ENCODE measurements at regions not wholly inside any gene's neighbourhood (a gene's known extent, or its start where the extent isn't known, plus 50 kb on each side); places are given as distances from the start of the nearest gene placed in this dataset.

DNA sequence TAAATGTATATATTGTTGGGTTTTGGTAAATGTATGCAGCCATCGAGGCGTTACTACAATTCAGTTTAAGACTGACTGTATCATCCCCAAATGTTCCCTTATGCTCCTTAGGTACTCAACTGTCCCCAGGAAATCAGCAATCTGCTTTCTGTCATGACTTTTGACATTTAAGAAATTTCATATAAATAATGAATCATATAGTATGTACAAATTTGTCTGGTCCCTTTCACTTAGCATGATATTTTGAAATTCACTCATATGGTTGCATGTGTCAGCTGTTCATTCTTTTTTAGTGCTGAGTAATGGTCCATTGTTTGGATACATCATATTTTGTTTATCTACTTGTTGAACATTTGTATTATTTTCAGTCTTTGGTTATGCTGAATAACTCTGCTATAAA is 218.8 kb downstream of the C4orf33 start (continued):
- TF ChIP-seq NCOA2 (IDR thresholded peaks at IDR 0.05; ENCODE audit: partially characterized antibody in 2 of 2) (no peak), ZNF395 (CRISPR knock-in tag; IDR thresholded peaks at IDR 0.05) (no peak), ZNF408 (CRISPR knock-in tag; IDR thresholded peaks at IDR 0.05; ENCODE audit: low read depth) (no peak)

- no peak overlapping the region for H3K27ac ChIP-seq (ENCODE audit: extremely low read depth, low read depth, low read length)
- POLR2A ChIA-PET = no interaction called here
- no peaks in the 10 kb centered on the region for H3K79me2 ChIP-seq (ENCODE audit: control insufficient read depth, insufficient read depth, low read length)
- intact Hi-C loops (cut with micrococcal nuclease) (loop anchor here (10.0 kb wide), 1 partner anchor 438 kb away; no protein-coding TSS in a partner anchor), in situ Hi-C loops (cut with MboI) (no loop called here)
- H3K4me1 ChIP-seq (replicated peaks in 1 of 2; ENCODE audit: control insufficient read depth in 2 of 2, insufficient read depth in 2 of 2, low read length in 2 of 2) = no peaks in the 10 kb centered on the region
- H2AFZ ChIP-seq (ENCODE audit: low read depth, low read length) = no peak overlapping the region
- no peaks in the 10 kb centered on the region for H3K9me1 ChIP-seq (ENCODE audit: control insufficient read depth, insufficient read depth, low read length)
- no TSS peak for BruUV-seq (replicated peaks)
- 2% methylated on average over 4 of the region's 4 CpGs for WGBS (ENCODE audit: insufficient coverage, low coverage, missing lambda C conversion rate)
- no peak overlapping the region for H3K4me3 ChIP-seq
- no peak for DNase-seq (ENCODE audit: extremely low read depth in 1 of 4, low spot score in 3 of 4)
- no peaks in the 10 kb centered on the region for H4K20me1 ChIP-seq (replicated peaks; ENCODE audit: control insufficient read depth, insufficient read depth, low read length)
- CTCF ChIA-PET (ENCODE audit: low intra/inter-chr PET ratio) = no interaction called here
- H3K9me3 ChIP-seq (replicated peaks; ENCODE audit: control insufficient read depth, insufficient read depth, low read depth, low read length) = no peaks in the 10 kb centered on the region
- no peak overlapping the region for H3K9ac ChIP-seq (ENCODE audit: insufficient read depth in 1 of 2, low read depth in 2 of 2, low read length in 2 of 2)
- no peak for FAIRE-seq
- H3K4me2 ChIP-seq (ENCODE audit: insufficient read depth, low read length) = no peak overlapping the region
- H3K27me3 ChIP-seq (ENCODE audit: control insufficient read depth in 2 of 2, insufficient read depth in 2 of 2, low read length in 2 of 2) = no peaks in the 10 kb centered on the region
- ATAC-seq = no peak
- H3K36me3 ChIP-seq (ENCODE audit: control insufficient read depth, insufficient read depth, low read length) = no peaks in the 10 kb centered on the region
- TF ChIP-seq MYC (IDR thresholded peaks at IDR 0.05; ENCODE audit: low read depth, low read length) = no peak
- TF ChIP-seq MYC (CRISPR knock-in tag; IDR thresholded peaks at IDR 0.05; ENCODE audit: borderline replicate concordance, low read depth) = no peak
- TF ChIP-seq ZNF324 (CRISPR knock-in tag; IDR thresholded peaks at IDR 0.05) = no peak
- TF ChIP-seq BDP1 (IDR thresholded peaks at IDR 0.05; ENCODE audit: insufficient read depth, insufficient read length) = no peak
- TF ChIP-seq SMAD2 (IDR thresholded peaks at IDR 0.05; ENCODE audit: low read depth, low read length) = no peak
- TF ChIP-seq RERE (CRISPR knock-in tag; IDR thresholded peaks at IDR 0.05; ENCODE audit: borderline replicate concordance) = no peak
- TF ChIP-seq ZNF561 (CRISPR knock-in tag; conservative IDR thresholded peaks at IDR 0.05) = no peak
- TF ChIP-seq ZNF589 (CRISPR knock-in tag; IDR thresholded peaks at IDR 0.05; ENCODE audit: low read depth) = no peak
- TF ChIP-seq ZNF584 (CRISPR knock-in tag; IDR thresholded peaks at IDR 0.05; ENCODE audit: low read depth) = no peak
- TF ChIP-seq VEZF1 (CRISPR knock-in tag; IDR thresholded peaks at IDR 0.05) = no peak
- TF ChIP-seq ZNF165 (CRISPR knock-in tag; IDR thresholded peaks at IDR 0.05; ENCODE audit: borderline replicate concordance) = no peak
Measured at GRCh38 chr4:129322920-129323319, 227.0 kb downstream of the C4orf33 start.
